Activated CD4-positive, alpha-beta T cell treated with anti-CD3 and anti-CD28 coated beads, Interleukin-2, amount 10 ng/mL, durations not matched to agents 24 days and 14 days (primary cell): ENCODE measurements at regions not wholly inside any gene's neighbourhood (a gene's known extent, or its start where the extent isn't known, plus 50 kb on each side); places are given as distances from the start of the nearest gene placed in this dataset.
"Not testable (repeated sequence)": the region's sequence is repeated elsewhere in the genome, so short reads cannot be mapped to it uniquely, and the experiment has no call there.

Experiments
- DNase-seq: peaks from one replicate; pipeline ENCODE4 v3.0.0; 2022
- H3K27ac Mint-ChIP-seq: one replicate; pipeline ENCODE4 v1.8.0; 2022; ENCODE audit warnings: mild to moderate bottlenecking, mixed read lengths
- H3K27me3 Mint-ChIP-seq: one replicate; pipeline ENCODE4 v1.8.0; 2022; ENCODE audit warnings: mixed read lengths
- H3K36me3 Mint-ChIP-seq: one replicate; pipeline ENCODE4 v1.8.0; 2022; ENCODE audit warnings: low read depth, mild to moderate bottlenecking, mixed read lengths
- H3K4me1 Mint-ChIP-seq: one replicate; pipeline ENCODE4 v1.8.0; 2021; ENCODE audit warnings: mixed read lengths
- H3K4me3 Mint-ChIP-seq: one replicate; pipeline ENCODE4 v1.8.0; 2022; ENCODE audit warnings: mild to moderate bottlenecking, moderate library complexity, mixed read lengths
- H3K9me3 Mint-ChIP-seq: one replicate; pipeline ENCODE4 v1.8.0; 2021; ENCODE audit warnings: mixed read lengths
- intact Hi-C: fragments of 100-400 bp; cut with micrococcal nuclease; formaldehyde crosslinking; loops from one replicate; pipeline ENCODE4 v1.15.1; 2023

- no peaks in the 10 kb centered on the region for H3K4me1 Mint-ChIP-seq
- no peak overlapping the region for H3K27ac Mint-ChIP-seq
- no peak overlapping the region for H3K4me3 Mint-ChIP-seq
- H3K36me3 Mint-ChIP-seq, result no peaks in the 10 kb centered on the region
- H3K27me3 Mint-ChIP-seq, result no peaks in the 10 kb centered on the region
- intact Hi-C loops, result no loop called here
- no peak for DNase-seq
- H3K9me3 Mint-ChIP-seq, result peaks cover 11% of the 10 kb centered on the region
Observed at GRCh38 chr13:18995259-18995873, 186.3 kb downstream of the TUBA3C start.

- Mint-ChIP-seq H3K27ac (no peak overlapping the region), H3K4me1 (no peaks in the 10 kb centered on the region), H3K9me3 (peaks cover 11% of the 10 kb centered on the region), H3K36me3 (no peaks in the 10 kb centered on the region), H3K4me3 (no peak overlapping the region), H3K27me3 (no peaks in the 10 kb centered on the region)
- intact Hi-C loops, result no loop called here
- DNase-seq, result no peak
Observed at GRCh38 chr13:18993884-18994660, 187.6 kb downstream of the TUBA3C start.

- intact Hi-C loops, result no loop called here
- Mint-ChIP-seq H3K36me3 (no peaks in the 10 kb centered on the region), H3K9me3 (peaks cover 7% of the 10 kb centered on the region), H3K27me3 (no peaks in the 10 kb centered on the region), H3K4me3 (no peak overlapping the region), H3K4me1 (no peaks in the 10 kb centered on the region), H3K27ac (no peak overlapping the region)
- no peak for DNase-seq
Observed at GRCh38 chr13:18992791-18993190, 188.8 kb downstream of the TUBA3C start.

- DNase-seq, result no peak
- intact Hi-C loops, result no loop called here
- H3K4me1 Mint-ChIP-seq, result no peaks in the 10 kb centered on the region
- H3K9me3 Mint-ChIP-seq, result peaks cover 10% of the 10 kb centered on the region
- no peak overlapping the region for H3K4me3 Mint-ChIP-seq
- H3K27ac Mint-ChIP-seq, result no peak overlapping the region
- H3K27me3 Mint-ChIP-seq, result no peaks in the 10 kb centered on the region
- no peaks in the 10 kb centered on the region for H3K36me3 Mint-ChIP-seq
Observed at GRCh38 chr13:18991060-18991459, 190.6 kb downstream of the TUBA3C start.

- Mint-ChIP-seq H3K4me3 (no peak overlapping the region), H3K4me1 (no peaks in the 10 kb centered on the region), H3K9me3 (peaks cover 7% of the 10 kb centered on the region), H3K36me3 (no peaks in the 10 kb centered on the region), H3K27me3 (no peaks in the 10 kb centered on the region), H3K27ac (no peak overlapping the region)
- no peak for DNase-seq
- intact Hi-C loops, result no loop called here
Observed at GRCh38 chr13:18978447-18978846, 203.2 kb downstream of the TUBA3C start.

- DNase-seq, result no peak
- H3K27me3 Mint-ChIP-seq, result no peaks in the 10 kb centered on the region
- no peaks in the 10 kb centered on the region for H3K36me3 Mint-ChIP-seq
- no peak overlapping the region for H3K4me3 Mint-ChIP-seq
- peaks cover 6% of the 10 kb centered on the region for H3K9me3 Mint-ChIP-seq
- H3K4me1 Mint-ChIP-seq, result no peaks in the 10 kb centered on the region
- no peak overlapping the region for H3K27ac Mint-ChIP-seq
- intact Hi-C loops, result no loop called here
Observed at GRCh38 chr13:18977857-18978256, 203.8 kb downstream of the TUBA3C start.

- no peak for DNase-seq
- Mint-ChIP-seq H3K27ac (no peak overlapping the region), H3K4me1 (no peaks in the 10 kb centered on the region), H3K36me3 (no peaks in the 10 kb centered on the region), H3K9me3 (peaks cover 3% of the 10 kb centered on the region), H3K27me3 (no peaks in the 10 kb centered on the region), H3K4me3 (no peak overlapping the region)
- intact Hi-C loops, result no loop called here
Observed at GRCh38 chr13:18971576-18972219, 209.9 kb downstream of the TUBA3C start.

GRCh38 chr13:18965347-18965855 lies 216.2 kb downstream of the TUBA3C start:
- no peaks in the 10 kb centered on the region for H3K36me3 Mint-ChIP-seq
- H3K27ac Mint-ChIP-seq, result no peak overlapping the region
- DNase-seq, result no peak
- no peaks in the 10 kb centered on the region for H3K27me3 Mint-ChIP-seq
- no peaks in the 10 kb centered on the region for H3K4me1 Mint-ChIP-seq
- no peak overlapping the region for H3K4me3 Mint-ChIP-seq
- H3K9me3 Mint-ChIP-seq, result no peaks in the 10 kb centered on the region
- intact Hi-C loops, result no loop called here

GRCh38 chr13:18964942-18965341 lies 216.7 kb downstream of the TUBA3C start:
- no peaks in the 10 kb centered on the region for H3K4me1 Mint-ChIP-seq
- H3K27me3 Mint-ChIP-seq, result no peaks in the 10 kb centered on the region
- H3K9me3 Mint-ChIP-seq, result no peaks in the 10 kb centered on the region
- no peak for DNase-seq
- H3K27ac Mint-ChIP-seq, result no peak overlapping the region
- H3K4me3 Mint-ChIP-seq, result no peak overlapping the region
- H3K36me3 Mint-ChIP-seq, result no peaks in the 10 kb centered on the region
- intact Hi-C loops, result no loop called here

GRCh38 chr13:18963684-18964083 lies 217.9 kb downstream of the TUBA3C start:
- H3K4me1 Mint-ChIP-seq, H3K4me3 Mint-ChIP-seq, H3K36me3 Mint-ChIP-seq, DNase-seq, H3K27ac Mint-ChIP-seq, intact Hi-C loops, H3K9me3 Mint-ChIP-seq, H3K27me3 Mint-ChIP-seq: not testable (repeated sequence)

- no peaks in the 10 kb centered on the region for H3K4me1 Mint-ChIP-seq
- intact Hi-C loops, result no loop called here
- no peak for DNase-seq
- no peak overlapping the region for H3K27ac Mint-ChIP-seq
- H3K36me3 Mint-ChIP-seq, result no peaks in the 10 kb centered on the region
- no peaks in the 10 kb centered on the region for H3K27me3 Mint-ChIP-seq
- H3K9me3 Mint-ChIP-seq, result peaks cover 2% of the 10 kb centered on the region
- no peak overlapping the region for H3K4me3 Mint-ChIP-seq
Observed at GRCh38 chr13:18962168-18962734, 219.4 kb downstream of the TUBA3C start.

- no peaks in the 10 kb centered on the region for H3K27me3 Mint-ChIP-seq
- peaks cover 9% of the 10 kb centered on the region for H3K9me3 Mint-ChIP-seq
- DNase-seq, result no peak
- intact Hi-C loops, result no loop called here
- no peaks in the 10 kb centered on the region for H3K36me3 Mint-ChIP-seq
- no peak overlapping the region for H3K4me3 Mint-ChIP-seq
- H3K27ac Mint-ChIP-seq, result no peak overlapping the region
- no peaks in the 10 kb centered on the region for H3K4me1 Mint-ChIP-seq
Observed at GRCh38 chr13:18961383-18962117, 220.1 kb downstream of the TUBA3C start.

- H3K36me3 Mint-ChIP-seq, result no peaks in the 10 kb centered on the region
- peaks cover 17% of the 10 kb centered on the region for H3K9me3 Mint-ChIP-seq
- intact Hi-C loops, result no loop called here
- no peak overlapping the region for H3K4me3 Mint-ChIP-seq
- no peaks in the 10 kb centered on the region for H3K4me1 Mint-ChIP-seq
- H3K27ac Mint-ChIP-seq, result no peak overlapping the region
- DNase-seq, result no peak
- H3K27me3 Mint-ChIP-seq, result no peaks in the 10 kb centered on the region
Observed at GRCh38 chr13:18960637-18961227, 220.9 kb downstream of the TUBA3C start.
